KG1 (cell line): ENCODE measurements at regions not wholly inside any gene's neighbourhood (a gene's known extent, or its start where the extent isn't known, plus 50 kb on each side); places are given as distances from the start of the nearest gene placed in this dataset.
"Not testable (repeated sequence)": the region's sequence is repeated elsewhere in the genome, so short reads cannot be mapped to it uniquely, and the experiment has no call there.

Experiments
- DNase-seq: peaks from one replicate; lab custom pipeline; 2025; lab: John Stamatoyannopoulos, UW

DNA sequence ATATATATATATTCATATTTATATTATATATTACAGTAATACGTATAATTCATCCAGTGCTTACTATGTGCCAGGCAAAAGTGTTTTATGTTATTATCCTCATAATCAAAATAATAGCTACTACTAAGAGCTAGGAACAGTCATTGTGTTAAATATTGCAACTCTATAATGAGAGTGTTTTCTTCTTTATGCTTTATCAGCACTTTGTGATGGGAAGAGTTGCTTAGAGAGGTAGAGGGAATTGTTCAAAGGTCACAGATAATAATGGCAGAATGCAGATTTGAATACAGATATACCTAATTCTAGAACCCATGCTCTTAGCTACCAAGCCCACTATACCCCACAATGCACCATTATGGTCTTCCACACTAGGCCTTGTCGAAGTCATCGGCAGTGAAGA, 318.8 kb upstream of the PPARGC1A start:
- DNase-seq: no peak

DNA sequence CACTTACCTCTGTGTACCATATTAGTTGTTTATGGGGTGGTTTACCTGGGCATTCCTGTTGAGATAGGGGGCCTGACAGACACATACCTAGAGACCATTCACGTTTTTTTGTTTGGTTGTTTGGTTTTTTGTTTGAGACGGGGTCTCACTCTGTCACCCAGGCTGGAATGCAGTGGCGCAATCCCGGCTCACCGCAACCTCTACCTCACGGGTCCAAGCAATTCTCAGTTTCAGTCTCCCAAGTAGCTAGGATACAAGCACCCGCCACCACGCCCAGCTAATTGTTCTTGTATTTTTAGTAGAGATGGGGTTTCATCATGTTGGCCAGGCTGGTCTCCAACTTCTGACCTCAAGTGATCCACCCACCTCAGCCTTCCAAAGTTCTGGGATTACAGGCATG, 314.9 kb upstream of the PPARGC1A start:
- DNase-seq: not testable (repeated sequence)

DNA sequence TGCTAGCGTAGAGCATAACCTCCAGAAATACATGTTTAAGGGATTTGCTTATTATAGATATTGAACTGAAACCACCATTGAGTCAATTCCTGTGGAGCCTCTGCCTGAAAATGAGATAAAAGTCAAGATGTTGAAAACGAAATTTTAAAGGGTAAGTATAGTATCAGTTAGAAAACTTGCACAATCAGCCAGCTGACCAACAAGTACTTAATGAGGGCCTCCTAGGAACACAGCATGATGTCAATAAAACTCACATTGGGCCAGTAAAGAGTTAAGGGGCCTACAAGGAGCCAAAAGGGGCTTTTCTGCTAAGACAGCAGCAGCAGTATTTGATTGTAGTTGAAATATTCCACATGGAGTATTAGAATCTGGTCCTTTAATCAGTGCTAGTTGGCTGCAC, 314.1 kb upstream of the PPARGC1A start:
- DNase-seq: no peak

DNA sequence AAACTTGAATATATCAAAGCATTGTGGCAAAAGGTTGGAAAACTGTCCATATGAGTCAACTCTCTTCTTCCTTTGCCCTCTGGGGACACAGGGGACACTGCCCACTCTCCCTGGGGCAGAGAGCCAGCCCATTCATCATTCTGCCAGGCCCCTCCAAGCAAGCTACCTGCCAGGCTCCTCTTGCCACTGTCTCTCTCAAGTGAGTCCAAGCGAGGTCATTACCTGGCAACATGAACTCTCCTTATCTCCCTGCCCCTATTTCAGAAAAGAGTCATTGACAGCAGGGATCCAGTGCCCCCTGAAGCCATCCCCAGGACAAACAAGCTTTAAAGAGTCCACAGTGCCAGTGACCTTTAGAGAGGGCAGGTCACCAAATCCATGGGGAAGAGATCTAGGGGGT, 312.7 kb upstream of the PPARGC1A start:
- DNase-seq: no peak

DNA sequence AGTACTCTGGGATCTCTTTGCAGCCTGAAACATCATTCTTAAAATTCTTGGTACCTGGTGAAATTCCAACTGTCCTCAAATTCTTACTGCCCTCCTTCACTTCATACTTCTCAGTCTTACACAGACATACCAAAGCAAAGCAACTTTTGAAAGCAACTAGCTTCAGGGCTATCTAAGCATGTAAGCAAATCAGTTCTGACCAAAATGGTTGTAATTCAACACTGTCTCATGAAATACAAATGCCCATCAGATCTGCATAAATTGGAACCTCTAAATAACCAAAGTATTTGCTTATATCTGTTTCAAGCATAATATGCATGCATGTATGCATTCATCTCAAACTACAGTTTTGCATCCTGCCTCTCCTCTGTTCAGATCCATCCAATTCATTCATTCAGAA, 308.1 kb upstream of the PPARGC1A start:
- no peak for DNase-seq

DNA sequence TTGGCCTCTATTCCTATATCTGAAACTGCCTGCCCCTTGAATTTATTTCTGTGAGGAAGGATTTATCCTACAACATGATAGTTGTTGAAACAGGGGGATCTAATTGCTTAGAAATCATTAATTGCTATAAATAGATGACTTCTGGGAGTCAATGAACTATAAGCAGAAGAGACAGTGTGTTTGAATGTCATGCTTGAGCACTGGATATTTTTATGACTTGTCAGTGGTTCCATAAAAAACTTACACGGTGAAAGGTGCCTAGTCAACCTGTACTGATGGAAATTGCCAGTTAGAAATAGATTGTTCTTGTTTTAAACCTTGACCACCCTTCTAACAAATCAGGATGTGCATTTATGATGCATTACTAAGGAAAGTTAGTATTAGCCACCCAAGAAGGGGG, 306.9 kb upstream of the PPARGC1A start:
- no peak for DNase-seq

DNA sequence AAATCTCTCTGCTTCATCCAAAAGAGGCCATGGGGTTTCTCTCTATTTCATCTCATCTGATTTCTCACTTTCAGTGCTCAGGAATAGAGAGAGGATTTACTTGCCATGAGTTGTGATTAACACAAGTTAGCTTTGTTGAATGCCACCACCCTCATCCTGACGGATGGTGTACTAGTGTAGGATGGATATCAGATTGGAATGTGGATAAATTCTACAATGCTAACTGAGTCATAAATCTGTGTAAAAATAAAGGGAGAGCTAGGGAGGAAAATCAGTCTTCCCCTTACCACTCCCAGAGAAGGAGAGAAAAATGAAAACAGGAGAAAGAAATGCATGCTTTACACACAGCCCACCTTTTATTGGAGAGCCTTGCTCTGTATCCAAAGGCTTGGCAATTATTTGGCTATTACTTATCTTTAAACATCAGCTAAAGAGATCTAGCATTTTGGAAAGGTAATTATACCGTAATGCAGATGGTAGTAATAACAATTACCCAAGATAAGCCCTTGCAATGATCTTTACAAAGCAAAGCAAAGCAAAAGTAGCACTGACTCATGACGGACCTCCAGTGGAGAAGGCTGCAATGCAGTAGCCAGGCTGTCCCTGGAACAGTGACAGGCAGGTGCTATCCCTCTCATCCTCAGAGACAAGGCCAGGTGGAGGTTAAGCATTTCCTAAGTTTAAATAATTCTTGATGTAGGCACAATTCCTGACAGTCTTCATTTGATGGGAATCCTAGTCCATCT, 306.3 kb upstream of the PPARGC1A start:
- no peak for DNase-seq

DNA sequence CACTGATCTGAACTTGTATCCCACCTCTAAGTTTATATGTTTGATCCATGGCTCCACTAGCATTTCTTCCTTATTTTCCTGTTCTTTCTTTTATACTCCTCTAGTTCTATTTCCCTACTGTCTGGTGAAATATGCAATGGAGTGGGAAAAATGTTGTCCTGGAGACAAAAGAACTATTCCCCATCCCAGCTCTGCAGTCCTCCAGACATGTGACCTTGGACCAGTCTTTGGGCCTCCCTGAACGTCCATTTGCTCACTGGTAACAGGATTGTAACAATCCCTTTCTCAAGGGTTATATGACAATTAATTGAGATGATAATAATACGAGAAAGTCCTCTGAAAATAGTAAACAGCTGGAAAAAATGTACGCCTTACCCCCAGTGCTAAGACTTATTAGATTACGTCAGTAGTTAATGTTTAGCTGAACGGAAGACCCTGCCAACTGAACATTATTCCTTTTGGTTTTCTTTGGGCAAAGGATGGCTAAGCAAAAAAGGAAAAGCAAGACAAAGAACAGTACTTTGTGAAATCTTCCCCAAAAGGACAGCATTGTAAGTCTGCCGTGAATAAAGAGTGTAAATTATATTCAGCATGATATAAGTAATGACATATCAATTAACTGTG, 302.3 kb upstream of the PPARGC1A start:
- DNase-seq: no peak

DNA sequence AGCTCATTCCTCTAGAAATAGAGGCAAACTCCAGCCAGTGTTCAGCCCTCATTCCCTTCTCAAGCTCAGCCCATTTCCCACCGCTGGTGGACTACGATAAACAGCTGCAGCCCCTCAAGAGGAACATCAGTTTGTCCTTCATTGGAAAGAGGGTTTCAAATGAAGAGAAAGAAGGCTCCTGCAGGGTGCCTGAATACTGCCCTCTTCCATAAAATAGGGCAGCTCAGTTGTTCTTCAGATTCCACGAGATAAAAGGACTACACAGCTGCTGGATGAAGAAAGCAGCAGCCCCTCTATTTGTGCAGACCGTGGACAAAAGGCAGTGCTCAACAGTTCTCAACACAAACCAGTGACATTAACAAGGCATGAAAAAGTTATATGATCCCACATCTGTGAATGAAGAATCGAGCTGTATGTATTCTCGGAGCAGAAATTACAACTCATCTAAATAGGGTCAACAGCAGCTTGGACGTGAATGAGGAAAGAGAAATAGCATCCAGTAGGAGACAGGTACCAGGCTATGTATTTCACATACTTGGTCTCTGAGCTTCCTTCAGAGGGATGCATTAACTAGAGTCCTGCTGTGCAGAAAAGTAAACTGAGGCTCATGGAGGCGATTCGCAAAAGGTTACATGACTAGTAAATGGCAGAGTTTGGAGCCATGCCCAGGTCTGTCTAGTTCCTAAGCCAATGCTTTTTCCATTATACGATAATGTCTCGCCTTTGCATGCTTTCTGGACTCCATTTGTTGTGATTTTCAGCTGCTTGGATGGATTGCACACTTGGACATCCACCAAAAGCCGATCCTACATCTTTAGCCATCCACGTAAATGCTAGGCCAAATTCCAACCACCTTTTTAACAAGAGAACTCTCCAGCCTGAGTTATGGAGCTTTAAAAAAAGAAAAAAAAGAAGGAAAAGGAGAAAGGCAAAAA, 301.2 kb upstream of the PPARGC1A start:
- DNase-seq: no peak

DNA sequence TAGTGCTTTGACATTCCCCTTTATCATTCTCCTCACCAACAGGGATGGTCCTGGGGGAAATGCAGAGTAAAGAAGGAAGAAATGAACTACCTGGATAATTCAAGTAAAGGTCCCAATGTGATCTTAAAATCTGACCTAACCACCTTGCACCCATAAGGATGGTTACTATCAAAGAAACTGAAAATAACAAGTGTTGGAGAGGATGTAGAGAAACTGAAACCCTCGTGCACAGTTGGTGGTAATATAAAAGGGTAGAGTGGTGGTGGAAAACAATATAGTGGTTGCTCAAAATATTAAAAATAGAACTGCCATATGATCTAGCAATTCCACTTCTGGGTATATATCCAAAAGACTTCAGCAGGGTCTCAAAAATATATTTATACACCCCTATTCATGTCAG, 298.6 kb upstream of the PPARGC1A start:
- no peak for DNase-seq

DNA sequence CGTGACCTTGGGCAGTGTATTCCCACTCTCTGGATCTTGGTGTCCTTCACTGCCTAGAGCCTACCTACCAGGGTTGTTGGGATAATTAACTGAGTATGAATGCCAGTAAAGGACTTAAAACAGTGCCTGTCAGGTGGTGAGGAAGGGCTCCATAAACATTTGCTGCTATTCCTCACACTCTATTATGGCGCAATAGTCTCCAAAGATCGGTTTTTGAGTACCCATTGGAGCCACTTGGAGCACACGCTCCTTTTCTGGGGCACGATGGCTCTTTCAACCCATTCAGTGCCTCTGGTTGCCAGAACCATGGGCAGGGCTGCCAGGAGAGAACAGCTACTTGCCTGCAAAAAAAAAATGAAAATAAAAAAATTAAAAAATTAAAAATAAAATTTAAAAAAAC, 296.6 kb upstream of the PPARGC1A start:
- DNase-seq: no peak

DNA sequence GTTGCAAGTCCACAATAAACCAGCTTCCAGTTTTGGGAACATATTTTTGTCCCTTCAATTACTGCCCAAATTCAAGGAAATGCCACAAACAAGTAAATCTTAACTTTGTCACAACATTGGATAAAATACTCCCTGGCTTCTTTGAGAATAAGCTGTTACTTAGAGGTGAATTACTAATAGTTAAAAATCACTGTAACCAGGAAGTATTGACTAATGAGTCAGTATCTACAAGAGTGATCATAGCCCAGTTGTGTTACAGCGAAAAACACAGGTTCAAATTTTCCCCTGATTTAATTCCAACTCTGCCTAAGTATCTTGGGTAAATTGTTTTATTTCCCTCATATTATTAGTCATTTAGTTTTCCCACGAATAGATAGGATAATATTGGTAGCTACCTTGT, 291.2 kb upstream of the PPARGC1A start:
- no peak for DNase-seq

DNA sequence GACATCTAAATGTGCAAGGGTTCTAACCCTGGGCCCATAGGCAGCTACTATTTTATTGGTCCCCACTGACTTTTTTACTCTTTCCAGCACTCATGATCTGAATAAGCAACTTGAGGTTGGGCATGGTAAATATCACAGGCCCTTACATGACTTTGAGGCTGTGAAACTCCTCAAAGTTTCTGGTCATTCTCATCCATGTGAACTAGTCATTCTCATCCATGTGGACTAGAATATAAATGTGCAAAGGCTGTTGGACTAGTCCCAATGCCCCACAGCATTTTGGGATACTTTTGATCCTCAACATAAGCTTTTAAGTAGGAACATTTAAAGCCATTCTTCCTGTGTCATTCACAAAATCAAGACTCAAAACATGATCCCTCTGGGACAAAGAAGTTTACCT, 290.7 kb upstream of the PPARGC1A start:
- no peak for DNase-seq

DNA sequence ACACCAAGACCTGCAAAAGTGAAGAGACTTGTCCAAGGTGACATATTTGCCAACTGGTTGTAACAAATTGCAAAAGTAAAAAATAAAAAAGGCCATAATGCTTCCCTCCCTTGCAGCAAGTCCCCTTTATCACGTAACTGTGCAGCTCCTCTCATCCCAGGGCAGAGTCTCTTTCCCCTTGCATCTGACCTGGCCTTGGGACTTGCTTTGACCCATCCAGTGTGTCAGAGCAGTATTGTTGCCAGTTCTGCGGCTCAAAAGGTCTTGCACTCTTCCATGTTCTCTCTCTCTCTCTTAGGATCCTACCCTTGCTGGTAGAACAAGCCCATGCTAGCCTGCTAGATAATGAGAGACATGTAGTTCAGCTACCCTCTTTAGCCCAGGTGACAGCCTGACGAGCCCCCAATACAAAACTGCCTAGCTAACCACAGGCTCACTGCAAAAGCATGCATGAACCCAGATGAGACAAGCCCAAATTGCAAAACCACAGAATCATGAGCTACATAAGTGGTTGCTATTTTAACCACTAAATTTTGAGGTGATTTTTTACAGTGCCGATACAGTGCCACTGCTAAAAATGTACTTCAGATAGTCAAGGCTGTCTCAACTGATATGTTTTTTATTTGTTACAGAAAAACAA, 289.5 kb upstream of the PPARGC1A start:
- no peak for DNase-seq

DNA sequence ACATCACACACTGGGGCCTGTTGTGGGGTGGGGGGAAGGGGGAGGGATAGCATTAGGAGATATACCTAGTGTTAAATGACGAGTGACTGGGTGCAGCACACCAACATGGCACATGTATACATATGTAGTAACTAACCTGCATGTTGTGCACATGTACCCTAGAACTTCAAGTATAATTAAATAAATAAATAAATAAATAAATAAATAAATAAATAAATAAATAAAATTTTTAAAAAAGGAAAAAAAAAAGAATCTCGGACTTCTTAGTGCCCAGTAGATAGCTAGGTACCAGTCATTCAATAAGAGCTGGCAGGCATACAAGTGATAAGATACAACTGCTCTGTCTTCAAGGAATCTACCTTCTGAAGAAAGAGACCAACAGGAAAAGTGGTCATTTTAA, 287.6 kb upstream of the PPARGC1A start:
- not testable (repeated sequence) for DNase-seq

DNA sequence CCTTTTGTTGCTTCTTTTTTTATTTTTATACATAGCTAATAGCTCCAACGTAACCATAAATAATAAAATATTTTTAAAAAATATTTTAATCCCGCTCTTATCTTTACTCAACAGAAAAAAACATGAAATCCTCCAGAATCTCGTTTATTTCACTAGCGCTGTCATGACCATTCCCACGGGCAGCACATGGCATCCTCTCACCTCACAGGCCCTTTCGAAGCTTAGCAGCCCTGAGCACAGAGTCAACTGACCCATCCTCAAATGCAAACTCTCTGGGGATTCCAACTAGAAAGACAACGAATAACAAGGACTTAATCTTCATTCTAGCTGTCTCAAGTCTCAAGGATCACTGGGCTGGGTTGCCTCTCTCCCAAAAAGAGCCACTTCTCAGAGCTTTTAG, 285.9 kb upstream of the PPARGC1A start:
- DNase-seq: no peak

DNA sequence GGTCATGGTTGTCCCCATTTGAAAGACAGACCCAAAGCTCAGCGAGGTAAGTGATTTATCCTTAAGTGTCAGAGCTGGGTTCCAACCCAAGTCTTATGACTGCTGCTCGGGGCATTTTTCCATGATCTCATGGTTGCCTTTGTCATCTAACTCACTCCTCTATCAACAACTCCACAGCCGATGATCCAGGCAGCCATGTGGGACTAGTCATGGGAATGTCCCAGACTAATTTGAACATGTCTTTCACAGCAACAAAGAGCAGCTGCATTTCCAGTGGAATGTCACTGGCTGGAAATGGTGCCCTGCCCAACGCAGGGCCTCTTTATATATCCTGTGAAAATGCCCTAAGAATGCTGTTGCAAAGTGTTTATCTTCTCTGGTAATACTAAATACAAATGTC, 284.8 kb upstream of the PPARGC1A start:
- DNase-seq: no peak

DNA sequence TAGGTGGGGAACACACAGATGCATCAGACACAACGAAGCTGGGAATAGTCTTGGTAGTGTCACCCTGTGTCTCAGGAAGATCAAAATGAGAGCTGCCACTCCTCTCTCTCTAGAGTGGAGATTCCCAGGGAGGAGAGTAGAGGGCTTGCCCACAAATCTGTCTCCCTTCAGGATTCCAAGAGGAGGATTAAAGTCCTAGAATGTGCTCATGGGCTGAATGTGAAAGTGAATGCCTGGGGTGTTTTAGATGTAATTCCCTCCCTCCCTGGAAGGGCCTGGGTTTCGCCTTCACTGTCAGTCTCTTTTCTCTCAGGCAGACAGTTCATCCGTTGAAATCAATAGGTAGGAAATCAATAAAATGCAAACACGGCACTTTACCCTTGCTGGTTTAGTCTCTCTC, 282.6 kb upstream of the PPARGC1A start:
- DNase-seq: no peak

DNA sequence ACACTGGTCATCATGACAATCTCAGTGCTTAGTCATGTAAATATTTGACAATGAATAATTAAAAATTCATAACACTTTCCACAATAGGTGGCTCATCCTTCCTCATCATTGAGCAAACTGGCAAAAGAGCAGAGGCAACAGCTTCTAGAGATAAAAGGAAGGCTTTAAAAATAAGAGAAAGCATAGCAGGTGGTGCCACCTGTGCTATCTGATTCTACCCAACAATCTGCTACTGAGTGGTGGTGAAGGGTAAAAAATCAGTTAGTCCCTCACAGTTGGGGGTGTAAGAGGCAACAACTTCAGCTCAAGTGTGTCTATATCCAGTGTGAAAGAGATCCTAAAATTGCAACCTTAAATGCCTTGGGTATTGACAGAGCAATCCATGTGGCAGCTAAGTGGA, 280.1 kb upstream of the PPARGC1A start:
- DNase-seq: no peak

DNA sequence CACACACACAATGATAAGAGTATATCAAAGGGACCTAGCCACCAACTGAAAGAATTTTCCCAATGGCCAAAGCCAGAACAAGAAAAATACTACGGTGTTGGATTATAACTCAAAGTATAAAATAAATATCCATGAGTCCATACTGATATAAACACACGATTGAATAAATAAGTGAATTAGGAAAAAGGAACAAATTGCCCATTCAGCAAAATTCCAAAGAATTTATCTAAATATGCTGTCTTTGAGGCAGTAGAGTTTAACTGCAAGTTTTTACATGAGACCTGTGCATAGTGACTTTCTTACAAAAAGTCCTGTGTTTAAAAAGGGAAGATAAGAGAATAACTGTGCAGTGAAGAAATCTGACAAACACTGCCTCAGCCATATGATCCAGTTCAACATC, 278.8 kb upstream of the PPARGC1A start:
- DNase-seq: no peak

DNA sequence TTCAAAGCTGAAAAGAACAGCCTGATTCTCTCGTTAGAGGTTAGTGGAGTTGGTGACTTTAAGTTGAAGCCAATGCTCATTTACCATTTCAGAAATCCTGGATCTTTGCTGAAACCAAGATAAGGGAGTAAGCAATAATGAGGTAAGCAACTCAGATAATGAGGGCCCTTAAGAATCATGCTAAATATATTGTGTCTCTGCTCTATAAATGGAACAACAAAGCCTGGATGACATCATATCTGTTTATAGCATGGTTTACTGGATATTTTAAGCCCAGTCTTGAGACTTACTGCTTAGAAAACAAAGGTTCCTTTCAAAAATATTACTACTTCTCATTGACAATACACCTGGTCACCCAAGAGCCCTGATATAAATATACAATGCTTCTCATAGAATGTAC, 276.7 kb upstream of the PPARGC1A start:
- DNase-seq: no peak

DNA sequence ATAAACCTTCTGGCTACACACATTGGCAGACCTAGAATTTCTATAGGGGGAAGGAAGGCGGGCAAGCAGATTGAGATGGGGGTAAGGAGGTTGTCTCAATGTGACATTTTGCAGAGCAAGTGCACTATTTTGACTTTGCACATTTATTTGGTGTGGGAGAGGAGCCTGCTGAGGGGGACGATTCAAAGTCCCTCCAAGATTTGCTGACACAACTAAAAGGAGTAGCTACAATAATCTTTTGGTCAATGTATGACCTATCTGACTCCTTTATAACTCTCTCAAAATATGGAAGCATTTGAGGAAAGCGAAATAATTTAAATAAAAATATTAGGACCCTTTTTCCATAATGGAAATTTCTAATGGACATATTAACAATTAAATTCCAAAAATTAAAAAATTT, 274.9 kb upstream of the PPARGC1A start:
- DNase-seq: no peak
